GM21529 (cell line): ENCODE measurements at regions not wholly inside any gene's neighbourhood (a gene's known extent, or its start where the extent isn't known, plus 50 kb on each side); places are given as distances from the start of the nearest gene placed in this dataset.
"Not testable (repeated sequence)": the region's sequence is repeated elsewhere in the genome, so short reads cannot be mapped to it uniquely, and the experiment has no call there.

Experiments
- ATAC-seq: cut with Tn5 transposase; IDR thresholded peaks from one replicate; pipeline ENCODE4 v1.9.1; 2021; ENCODE audit not compliant: unreplicated experiment

DNA sequence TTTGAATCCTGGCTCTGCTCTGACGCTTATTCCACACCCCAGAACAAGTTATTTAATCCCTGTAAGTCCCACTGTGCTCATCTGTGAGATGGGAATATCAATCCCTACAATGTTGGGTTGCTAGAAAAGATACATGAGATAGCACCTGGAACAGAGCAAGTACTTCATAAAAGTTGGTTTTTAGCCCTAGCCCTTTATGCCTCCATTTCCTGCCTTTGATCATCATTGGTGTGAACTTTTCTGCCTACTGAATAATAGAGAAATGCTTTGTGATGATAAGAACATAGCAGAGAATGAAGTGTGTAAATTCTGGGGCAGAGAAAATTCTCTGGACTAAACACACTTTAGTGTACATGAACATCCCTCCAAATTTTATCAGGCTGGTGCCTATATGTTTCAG lies 90.3 kb upstream of the RANBP6 start:
- ATAC-seq, result no peak

GRCh38 chr9:6104406-6104805 lies 89.0 kb upstream of the RANBP6 start:
- ATAC-seq, result not testable (repeated sequence)

- not testable (repeated sequence) for ATAC-seq
These were observed 88.5 kb upstream of the RANBP6 start for GRCh38 chr9:6103911-6104310.

- not testable (repeated sequence) for ATAC-seq
These were observed 87.0 kb upstream of the RANBP6 start for GRCh38 chr9:6102336-6102987.

GRCh38 chr9:6101725-6102124 lies 86.3 kb upstream of the RANBP6 start:
- ATAC-seq, result not testable (repeated sequence)

DNA sequence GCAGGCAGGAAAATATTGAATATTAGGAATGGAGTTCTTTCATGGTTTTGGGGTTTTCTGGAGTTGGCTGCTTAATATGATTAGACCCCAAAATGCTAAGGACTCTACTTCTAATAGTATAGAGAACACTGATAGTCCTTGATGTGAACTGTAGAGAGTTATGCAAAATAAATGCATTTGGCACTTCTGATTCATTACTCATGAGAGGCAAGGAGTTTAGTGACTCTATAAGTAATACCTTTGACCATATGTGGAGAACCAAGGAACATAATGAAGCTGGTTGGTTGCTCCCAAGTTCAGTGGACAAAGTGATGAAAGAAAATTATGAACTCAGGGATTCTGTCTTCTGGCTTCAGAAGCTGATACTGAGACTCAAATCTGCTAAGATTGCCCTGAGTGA lies 83.9 kb upstream of the RANBP6 start:
- not testable (repeated sequence) for ATAC-seq

- no peak for ATAC-seq
These were observed 83.0 kb upstream of the RANBP6 start for GRCh38 chr9:6098431-6098830.

GRCh38 chr9:6096821-6097220 lies 81.4 kb upstream of the RANBP6 start:
- no peak for ATAC-seq

GRCh38 chr9:6090277-6091210 lies 75.1 kb upstream of the RANBP6 start:
- no peak for ATAC-seq

- ATAC-seq, result no peak
These were observed 73.9 kb upstream of the RANBP6 start for GRCh38 chr9:6089300-6089699.

GRCh38 chr9:6086006-6086655 lies 70.7 kb upstream of the RANBP6 start:
- ATAC-seq, result no peak

DNA sequence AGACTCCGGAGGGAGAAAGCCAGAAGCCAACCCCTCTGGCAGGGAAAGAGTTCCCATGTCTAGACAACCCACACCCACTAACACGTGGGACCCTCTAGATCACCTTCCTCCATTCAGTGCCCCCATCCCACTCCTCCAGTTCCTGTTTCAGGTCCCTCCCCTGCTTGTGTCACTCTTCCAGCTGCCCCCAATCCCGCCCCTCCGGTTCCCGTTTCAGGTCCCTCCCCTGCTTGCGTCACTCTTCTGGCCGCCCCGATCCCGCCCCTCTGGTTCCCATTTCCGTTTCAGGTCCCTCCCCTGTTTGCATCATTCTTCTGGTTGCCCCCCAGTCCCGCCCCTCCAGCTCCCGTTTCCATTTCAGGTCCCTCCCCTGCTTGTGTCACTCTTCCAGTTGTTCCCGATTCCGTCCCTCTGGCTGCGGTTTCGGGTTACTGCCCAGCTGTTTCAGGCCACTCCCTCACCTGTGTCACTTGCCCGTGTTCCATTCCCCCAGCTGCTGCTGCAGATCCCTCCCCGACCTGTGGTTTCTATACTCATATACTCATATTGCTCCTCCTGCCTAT lies 64.8 kb upstream of the RANBP6 start:
- peak; percentile 87 for ATAC-seq

GRCh38 chr9:6079386-6079785 lies 64.0 kb upstream of the RANBP6 start:
- no peak for ATAC-seq

- ATAC-seq, result no peak
These were observed 63.1 kb upstream of the RANBP6 start for GRCh38 chr9:6078382-6079105.

- ATAC-seq, result no peak
These were observed 61.4 kb upstream of the RANBP6 start for GRCh38 chr9:6076851-6077250.

DNA sequence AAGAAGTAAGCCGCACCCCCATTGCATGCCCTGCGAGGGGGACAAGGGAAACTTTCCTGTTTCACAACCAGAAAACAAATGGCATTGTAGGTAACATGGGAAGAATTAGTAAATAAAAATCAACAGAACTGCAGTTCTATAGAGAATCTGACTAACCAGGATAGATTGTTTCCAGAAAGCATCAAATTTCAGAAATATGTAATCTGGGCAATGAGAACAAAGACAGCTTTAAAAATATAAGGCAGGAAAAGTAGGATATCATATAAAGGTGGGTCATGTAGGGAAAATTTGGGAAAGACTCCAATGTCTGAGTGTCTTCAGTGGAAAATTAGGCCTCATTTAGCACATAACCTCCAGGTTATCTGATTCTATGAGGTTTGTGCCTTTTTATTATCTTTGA lies 58.3 kb upstream of the RANBP6 start:
- no peak for ATAC-seq

DNA sequence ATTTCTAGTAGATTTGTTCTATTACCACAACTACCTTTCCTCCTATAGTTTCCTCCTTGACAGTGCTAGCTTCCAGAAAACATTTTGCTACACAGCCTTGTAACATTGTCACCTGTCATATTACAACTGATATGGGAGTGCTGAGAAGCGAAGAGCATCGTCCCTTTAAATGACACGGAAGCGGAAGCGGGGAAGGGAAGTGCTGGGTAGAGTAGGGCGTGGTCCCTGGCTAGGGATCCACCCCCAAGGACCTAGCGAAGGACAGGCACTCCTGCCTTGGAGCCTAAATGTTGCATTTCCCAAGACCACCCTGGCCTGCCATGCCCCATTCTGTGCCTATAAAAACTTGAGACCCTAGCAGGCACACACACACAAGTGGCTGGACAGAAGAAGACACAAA lies 57.4 kb upstream of the RANBP6 start:
- ATAC-seq, result no peak

GRCh38 chr9:6072453-6072852 lies 57.0 kb upstream of the RANBP6 start:
- no peak for ATAC-seq

GRCh38 chr9:6068983-6069382 lies 53.6 kb upstream of the RANBP6 start:
- peak; percentile 93 for ATAC-seq

GRCh38 chr9:6067426-6067825 lies 52.0 kb upstream of the RANBP6 start:
- no peak for ATAC-seq
